ENCODE measurements at regions not wholly inside any gene's neighbourhood (a gene's known extent, or its start where the extent isn't known, plus 50 kb on each side); places are given as distances from the start of the nearest gene placed in this dataset.

DNA sequence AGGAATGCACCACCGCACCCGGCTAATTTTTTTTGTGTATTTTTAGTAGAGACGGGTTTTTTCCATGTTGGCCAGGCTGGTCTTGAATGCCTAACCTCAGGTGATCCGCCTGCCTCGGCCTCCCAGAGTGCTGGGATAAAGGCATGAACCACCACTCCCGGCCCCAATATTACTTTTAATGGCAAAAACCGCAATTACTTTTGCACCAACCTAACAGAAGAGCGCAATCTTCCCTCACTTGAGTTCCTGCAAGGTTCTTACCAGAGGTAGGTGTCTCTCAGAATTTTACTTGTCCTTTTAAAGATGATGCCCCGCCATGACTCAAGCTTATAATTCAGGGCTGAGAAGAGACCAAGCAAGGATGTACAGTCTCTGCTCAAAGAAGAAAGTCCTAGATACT, 1774.1 kb upstream of the PCDH20 start:
- no peaks in the 10 kb centered on the region for H3K79me2 ChIP-seq (ENCODE audit: control insufficient read depth, insufficient read depth, low read length)
- H3K9ac ChIP-seq (replicated peaks; ENCODE audit: extremely low read depth, insufficient read depth, low read length): no peak overlapping the region
- TF ChIP-seq GATA2 (IDR thresholded peaks at IDR 0.05; ENCODE audit: insufficient read depth, insufficient read length, low read depth, low read length) (no peak), POLR2A (IDR thresholded peaks at IDR 0.05; ENCODE audit: low read depth, low read length) (no peak)
- TF ChIP-seq, protein P1, sequence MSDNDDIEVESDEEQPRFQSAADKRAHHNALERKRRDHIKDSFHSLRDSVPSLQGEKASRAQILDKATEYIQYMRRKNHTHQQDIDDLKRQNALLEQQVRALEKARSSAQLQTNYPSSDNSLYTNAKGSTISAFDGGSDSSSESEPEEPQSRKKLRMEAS (IDR thresholded peaks at IDR 0.05; ENCODE audit: insufficient read depth, insufficient read length): no peak
- no TSS peak for BruUV-seq (replicated peaks)
- no peak overlapping the region for H3K4me3 ChIP-seq (replicated peaks in 1 of 3; ENCODE audit: insufficient read depth in 1 of 3, low read depth in 1 of 3, low read length in 3 of 3)
- FAIRE-seq (no peak), DNase-seq (ENCODE audit: low read depth, low spot score) (no peak)
- POLR2A ChIA-PET: no interaction called here
- no peak overlapping the region for H2AFZ ChIP-seq (ENCODE audit: low read depth, low read length)
- dilution Hi-C loops (cut with MboI; ENCODE audit: extremely low pct_ligation_motif_present, low sequenced_read_pairs): no loop called here
- no peak overlapping the region for H3K27ac ChIP-seq (ENCODE audit: insufficient read depth, low read depth, low read length)
- H3K4me1 ChIP-seq (ENCODE audit: control insufficient read depth, extremely low read depth, insufficient read depth, low read length): no peaks in the 10 kb centered on the region
- CTCF ChIA-PET: interaction anchor here (1.0 kb wide), 1 partner anchor 22 kb away, joined by 4 read pairs; no protein-coding TSS in a partner anchor
- no peaks in the 10 kb centered on the region for H3K9me3 ChIP-seq (replicated peaks; ENCODE audit: control insufficient read depth, insufficient read depth, low read length)
- H4K20me1 ChIP-seq (replicated peaks; ENCODE audit: control insufficient read depth, extremely low read depth, insufficient read depth, low read length): no peaks in the 10 kb centered on the region
- no peak overlapping the region for H3K4me2 ChIP-seq (ENCODE audit: insufficient read depth, low read length)
- no peaks in the 10 kb centered on the region for H3K9me1 ChIP-seq (replicated peaks; ENCODE audit: control insufficient read depth, extremely low read depth, insufficient read depth, low read length)
- intact Hi-C loops (cut with micrococcal nuclease): no loop called here
- no peaks in the 10 kb centered on the region for H3K27me3 ChIP-seq (ENCODE audit: control insufficient read depth in 2 of 2, insufficient read depth in 2 of 2, low read length in 2 of 2)
- no peaks in the 10 kb centered on the region for H3K36me3 ChIP-seq (ENCODE audit: control insufficient read depth in 2 of 2, extremely low read depth in 1 of 2, insufficient read depth in 2 of 2, low read length in 2 of 2)

DNA sequence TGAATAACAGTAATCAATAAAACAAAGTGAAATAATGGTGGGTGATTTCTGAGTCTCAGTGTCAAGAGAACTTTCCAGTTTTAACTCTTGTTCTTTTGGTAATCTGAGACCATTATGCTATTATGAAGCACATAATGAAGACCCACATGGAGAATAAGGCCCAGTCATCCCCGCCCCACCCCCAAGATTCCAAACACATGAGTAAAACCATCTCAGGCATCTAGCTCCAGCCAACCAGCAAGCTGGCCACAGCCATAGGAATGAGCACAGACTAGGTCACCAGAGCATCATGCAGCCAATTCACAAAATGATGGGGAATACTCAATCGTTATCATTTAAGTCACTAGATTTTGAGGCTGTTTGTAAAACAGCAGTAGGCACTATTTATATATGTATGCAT, 1769.0 kb upstream of the PCDH20 start:
- Histone ChIP-seq H3K36me3 (ENCODE audit: control insufficient read depth in 2 of 2, extremely low read depth in 1 of 2, insufficient read depth in 2 of 2, low read length in 2 of 2) (no peaks in the 10 kb centered on the region), H3K27ac (ENCODE audit: insufficient read depth, low read depth, low read length) (no peak overlapping the region), H2AFZ (ENCODE audit: low read depth, low read length) (no peak overlapping the region), H3K9ac (replicated peaks; ENCODE audit: extremely low read depth, insufficient read depth, low read length) (no peak overlapping the region), H3K9me3 (replicated peaks; ENCODE audit: control insufficient read depth, insufficient read depth, low read length) (no peaks in the 10 kb centered on the region), H3K9me1 (replicated peaks; ENCODE audit: control insufficient read depth, extremely low read depth, insufficient read depth, low read length) (no peaks in the 10 kb centered on the region), H3K27me3 (ENCODE audit: control insufficient read depth in 2 of 2, insufficient read depth in 2 of 2, low read length in 2 of 2) (no peaks in the 10 kb centered on the region), H3K4me3 (replicated peaks in 1 of 3; ENCODE audit: insufficient read depth in 1 of 3, low read depth in 1 of 3, low read length in 3 of 3) (no peak overlapping the region), H4K20me1 (replicated peaks; ENCODE audit: control insufficient read depth, extremely low read depth, insufficient read depth, low read length) (no peaks in the 10 kb centered on the region), H3K79me2 (ENCODE audit: control insufficient read depth, insufficient read depth, low read length) (no peaks in the 10 kb centered on the region), H3K4me2 (ENCODE audit: insufficient read depth, low read length) (no peak overlapping the region), H3K4me1 (ENCODE audit: control insufficient read depth, extremely low read depth, insufficient read depth, low read length) (no peaks in the 10 kb centered on the region)
- ChIA-PET CTCF (no interaction called here), POLR2A (no interaction called here)
- FAIRE-seq: no peak
- no TSS peak for BruUV-seq (replicated peaks)
- DNase-seq (ENCODE audit: low read depth, low spot score): no peak
- dilution Hi-C loops (cut with MboI; ENCODE audit: extremely low pct_ligation_motif_present, low sequenced_read_pairs): no loop called here
- intact Hi-C loops (cut with micrococcal nuclease): no loop called here
- no peak for TF ChIP-seq MYC (IDR thresholded peaks at IDR 0.05; ENCODE audit: low read depth, low read length)
- no peak for TF ChIP-seq EZH2 (IDR thresholded peaks at IDR 0.05; ENCODE audit: borderline replicate concordance, low read depth, low read length, severe bottlenecking)
- TF ChIP-seq, protein P2, sequence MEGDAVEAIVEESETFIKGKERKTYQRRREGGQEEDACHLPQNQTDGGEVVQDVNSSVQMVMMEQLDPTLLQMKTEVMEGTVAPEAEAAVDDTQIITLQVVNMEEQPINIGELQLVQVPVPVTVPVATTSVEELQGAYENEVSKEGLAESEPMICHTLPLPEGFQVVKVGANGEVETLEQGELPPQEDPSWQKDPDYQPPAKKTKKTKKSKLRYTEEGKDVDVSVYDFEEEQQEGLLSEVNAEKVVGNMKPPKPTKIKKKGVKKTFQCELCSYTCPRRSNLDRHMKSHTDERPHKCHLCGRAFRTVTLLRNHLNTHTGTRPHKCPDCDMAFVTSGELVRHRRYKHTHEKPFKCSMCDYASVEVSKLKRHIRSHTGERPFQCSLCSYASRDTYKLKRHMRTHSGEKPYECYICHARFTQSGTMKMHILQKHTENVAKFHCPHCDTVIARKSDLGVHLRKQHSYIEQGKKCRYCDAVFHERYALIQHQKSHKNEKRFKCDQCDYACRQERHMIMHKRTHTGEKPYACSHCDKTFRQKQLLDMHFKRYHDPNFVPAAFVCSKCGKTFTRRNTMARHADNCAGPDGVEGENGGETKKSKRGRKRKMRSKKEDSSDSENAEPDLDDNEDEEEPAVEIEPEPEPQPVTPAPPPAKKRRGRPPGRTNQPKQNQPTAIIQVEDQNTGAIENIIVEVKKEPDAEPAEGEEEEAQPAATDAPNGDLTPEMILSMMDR (IDR thresholded peaks at IDR 0.05; ENCODE audit: extremely low read depth in 1 of 2, insufficient read depth in 1 of 2, low read depth in 1 of 2, low read length in 2 of 2): no peak
- no peak for TF ChIP-seq JUN (IDR thresholded peaks at IDR 0.05; ENCODE audit: borderline replicate concordance, insufficient read depth, insufficient read length, low read depth)
- TF ChIP-seq FOS (IDR thresholded peaks at IDR 0.05; ENCODE audit: borderline replicate concordance, insufficient read depth, low read length): no peak
- no peak for TF ChIP-seq GATA2 (IDR thresholded peaks at IDR 0.05; ENCODE audit: insufficient read depth, insufficient read length, low read depth, low read length)
- TF ChIP-seq POLR2A (IDR thresholded peaks at IDR 0.05; ENCODE audit: low read depth, low read length): no peak
- TF ChIP-seq, protein P1 (IDR thresholded peaks at IDR 0.05; ENCODE audit: insufficient read depth, insufficient read length): no peak
- TF ChIP-seq POLR2AphosphoS5 (IDR thresholded peaks at IDR 0.05; ENCODE audit: insufficient read depth, low read depth, low read length): no peak

All from endothelial cell of umbilical vein (primary cell).